ENCODE measurements at regions not wholly inside any gene's neighbourhood (a gene's known extent, or its start where the extent isn't known, plus 50 kb on each side); places are given as distances from the start of the nearest gene placed in this dataset.
A peak's percentile ranks its signal among the peaks of the same experiment; 100 is the strongest.
"Not testable (repeated sequence)": the region's sequence is repeated elsewhere in the genome, so short reads cannot be mapped to it uniquely, and the experiment has no call there.

DNA sequence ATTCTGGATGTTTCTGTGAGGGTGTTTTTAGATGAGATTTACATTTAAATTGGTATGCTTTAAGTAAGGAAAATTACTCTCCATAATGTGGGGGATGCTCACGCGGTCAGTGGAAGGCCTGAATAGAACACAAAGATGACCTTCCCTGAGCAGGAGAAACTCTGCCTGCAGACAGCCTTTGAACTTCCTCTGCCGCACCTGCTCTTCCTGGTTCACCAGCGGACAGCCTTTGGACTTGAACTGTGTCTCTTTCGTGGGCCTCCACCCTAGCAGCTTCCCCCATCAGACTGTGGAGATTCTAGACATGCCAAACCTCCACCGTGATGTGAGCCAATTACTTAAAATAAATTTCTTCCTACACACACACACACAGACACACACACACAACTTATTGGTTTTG is 210.7 kb downstream of the EFCAB11 start:
- no peak for DNase-seq

- no peak for DNase-seq
Observed at GRCh38 chr14:89740241-89740640, 214.3 kb downstream of the EFCAB11 start.

DNA sequence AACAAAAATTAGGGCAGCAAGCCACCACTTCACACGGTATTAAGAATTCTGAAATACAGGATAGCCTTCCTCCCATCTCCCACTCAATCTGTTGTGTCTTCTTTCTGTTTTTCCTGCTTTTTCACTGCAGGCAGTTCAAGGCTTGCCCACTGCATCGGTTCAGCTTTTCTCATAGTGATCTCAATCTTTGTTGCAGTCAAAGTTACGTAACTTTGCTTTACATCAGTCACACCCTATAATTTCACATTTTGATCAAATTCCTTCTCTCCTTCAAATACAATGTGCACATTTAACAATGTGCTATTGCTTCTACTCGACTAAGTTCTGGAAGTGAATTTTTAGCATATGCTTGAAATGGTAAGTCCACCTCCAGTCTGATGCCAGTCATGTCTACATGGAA is 217.6 kb downstream of the EFCAB11 start:
- no peak for DNase-seq

DNA sequence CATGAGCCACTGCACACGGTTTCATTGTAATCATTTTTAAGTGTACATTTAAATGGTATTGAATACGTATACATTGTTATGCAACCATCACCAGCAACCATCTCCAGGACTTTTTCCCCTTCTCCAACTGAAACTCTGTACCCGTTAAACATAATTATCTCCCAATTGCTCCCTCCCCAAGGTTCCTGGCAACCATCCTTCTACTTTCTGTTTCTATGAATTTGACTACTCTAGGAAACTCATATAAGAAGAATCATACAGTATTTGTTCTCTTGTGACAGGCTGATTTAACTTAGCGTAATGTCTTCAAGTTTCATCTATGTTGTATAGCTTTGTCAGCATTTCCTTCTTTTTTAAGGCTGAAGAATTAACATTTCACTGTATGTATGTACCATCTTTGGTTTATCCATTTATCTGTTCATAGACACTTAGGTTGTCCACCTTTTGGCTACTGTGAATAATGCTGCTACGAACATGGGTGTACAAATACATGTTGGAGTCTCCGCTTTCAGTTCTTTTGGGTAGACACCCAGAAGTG is 223.1 kb downstream of the EFCAB11 start:
- no peak for DNase-seq

DNA sequence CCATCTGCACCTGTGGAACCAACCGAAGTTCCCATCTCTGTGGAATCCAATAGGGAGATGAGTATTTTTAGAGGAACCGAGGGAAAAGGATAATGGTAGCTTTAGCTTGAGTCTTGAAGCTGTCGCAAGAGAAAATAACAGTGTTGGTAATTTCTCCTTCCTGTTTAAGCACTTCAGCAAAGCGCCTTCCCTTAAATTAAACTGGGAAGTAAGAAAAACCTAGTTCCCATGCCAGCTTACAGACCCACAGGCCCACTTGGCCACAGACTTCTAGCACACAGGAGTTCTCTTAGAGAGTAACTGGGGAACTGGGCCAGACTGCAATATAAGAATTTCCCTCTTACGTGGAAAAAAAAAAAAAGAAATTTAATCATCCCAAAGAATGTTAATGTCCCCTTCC is 223.8 kb downstream of the EFCAB11 start:
- DNase-seq: no peak

- DNase-seq: no peak
Observed at GRCh38 chr14:89728964-89729363, 225.6 kb downstream of the EFCAB11 start.

GRCh38 chr14:89726226-89726625 is 228.3 kb downstream of the EFCAB11 start:
- not testable (repeated sequence) for DNase-seq

GRCh38 chr14:89724628-89724960 is 229.9 kb downstream of the EFCAB11 start:
- no peak for DNase-seq

GRCh38 chr14:89723930-89724627 is 230.5 kb downstream of the EFCAB11 start:
- DNase-seq: no peak

DNA sequence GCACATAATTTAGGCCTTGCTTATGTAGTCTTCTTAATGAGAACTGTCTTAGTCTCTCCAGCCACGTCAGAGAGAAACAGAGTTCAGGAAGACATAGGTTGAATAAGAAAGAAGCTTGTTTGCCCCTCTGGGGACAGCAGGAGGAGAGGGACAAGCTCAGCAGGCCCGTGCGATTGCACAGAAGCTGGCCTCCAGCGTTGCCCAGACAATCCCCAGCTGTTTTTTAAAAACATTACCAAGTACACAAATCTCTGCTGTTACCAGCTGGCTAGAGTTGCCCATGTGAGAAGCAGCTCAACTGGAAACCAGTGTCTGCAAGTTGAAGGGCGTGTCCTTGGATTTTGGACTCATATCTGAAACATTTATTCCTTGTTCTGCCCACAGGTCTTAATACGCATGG is 232.6 kb downstream of the EFCAB11 start:
- no peak for DNase-seq

DNA sequence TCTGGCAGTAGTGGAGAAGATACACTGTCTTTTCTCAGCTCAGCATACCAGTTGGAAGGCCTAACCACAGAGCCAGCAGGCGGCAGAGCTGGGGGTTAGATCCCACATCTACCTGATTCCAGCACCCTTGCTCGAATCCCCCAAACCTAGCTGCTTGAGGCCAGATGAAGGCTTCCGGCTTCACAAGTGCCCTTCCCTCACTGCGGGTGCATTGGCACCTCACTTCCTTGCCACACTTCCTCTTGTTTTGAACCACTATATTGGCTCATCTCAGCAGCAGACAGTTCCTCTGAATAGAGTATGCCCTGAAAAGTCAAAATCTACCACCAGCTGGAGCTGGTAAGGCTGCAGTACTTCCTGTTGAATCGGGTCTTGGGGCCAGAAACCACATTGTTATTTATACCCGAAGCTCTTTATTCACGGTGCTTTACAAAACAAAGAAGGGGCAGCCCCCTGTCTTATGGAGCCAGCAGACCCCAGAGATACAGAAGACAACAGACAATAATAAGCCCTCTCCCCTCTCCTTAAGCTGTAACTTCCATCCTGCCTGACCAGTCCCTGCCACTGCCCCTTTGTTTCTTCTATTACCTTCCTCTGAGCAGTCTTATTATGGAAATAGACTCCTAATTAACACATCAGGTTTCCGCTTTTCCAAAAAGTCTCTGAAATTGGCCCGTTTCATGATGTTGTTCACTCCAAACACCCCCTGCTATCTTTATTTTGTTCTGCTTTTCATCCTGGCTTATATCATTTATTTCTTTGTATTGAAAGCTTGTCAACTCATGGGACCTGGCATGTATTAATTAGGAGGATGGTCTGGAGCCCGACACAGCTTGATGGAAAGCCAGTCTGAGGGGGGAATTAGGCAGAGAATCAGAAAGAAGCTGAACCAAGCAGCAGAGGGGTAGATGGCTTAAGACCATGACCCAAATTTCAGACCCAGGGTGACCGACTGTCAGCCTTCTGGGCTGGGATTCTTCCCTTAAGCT is 233.5 kb downstream of the EFCAB11 start:
- peak; percentile 84 for DNase-seq

DNA sequence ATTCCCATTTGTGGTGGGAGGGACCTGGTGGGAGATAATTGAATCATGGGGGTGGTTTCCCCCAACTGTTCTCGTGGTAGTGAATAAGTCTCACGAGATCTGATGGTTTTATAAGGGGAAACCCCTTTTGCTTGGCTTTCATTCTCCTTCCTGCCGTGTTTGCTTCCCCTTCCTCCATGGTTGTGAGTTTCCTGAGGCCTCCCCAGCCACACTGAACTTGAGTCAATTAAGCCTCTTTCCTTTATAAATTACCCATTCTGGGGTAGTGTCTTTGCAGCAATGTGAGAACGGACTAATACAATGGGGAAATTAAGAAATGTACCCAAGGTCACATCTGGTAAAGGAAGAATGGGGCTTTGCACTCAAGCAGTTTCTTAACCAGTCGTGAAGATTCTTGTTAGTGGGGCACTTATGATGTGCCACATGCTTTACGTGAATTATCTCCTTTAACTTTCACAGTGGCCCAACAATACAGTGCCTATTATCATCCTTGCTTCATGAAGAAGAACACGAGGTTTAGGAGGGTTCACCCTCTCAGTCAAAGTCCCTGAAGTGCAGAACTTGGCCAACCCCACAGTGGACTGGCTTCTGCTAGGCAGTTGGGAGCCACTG is 234.3 kb downstream of the EFCAB11 start:
- no peak for DNase-seq

- DNase-seq: no peak
Observed at GRCh38 chr14:89719366-89720075, 235.0 kb downstream of the EFCAB11 start.

- no peak for DNase-seq
Observed at GRCh38 chr14:89708982-89709625, 245.4 kb downstream of the EFCAB11 start.

DNA sequence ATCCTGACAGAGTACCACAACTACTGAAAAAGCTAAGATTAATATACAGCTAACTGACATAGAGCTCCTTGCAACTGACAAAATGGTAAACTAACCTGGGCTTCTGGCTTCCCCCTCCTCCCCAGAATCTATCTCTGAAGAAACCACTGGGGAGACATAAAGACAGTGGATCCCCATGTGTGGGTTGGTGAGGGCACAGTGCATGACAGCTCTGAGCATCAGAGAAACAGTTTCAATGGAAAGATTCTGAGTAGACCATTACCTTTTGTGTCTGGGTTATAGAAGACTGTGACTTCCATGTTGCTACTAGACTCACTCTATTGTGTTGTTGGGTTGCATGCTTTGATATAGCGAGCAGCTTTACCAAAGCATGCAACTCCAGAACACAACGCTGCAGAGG is 247.4 kb downstream of the EFCAB11 start:
- no peak for DNase-seq

DNA sequence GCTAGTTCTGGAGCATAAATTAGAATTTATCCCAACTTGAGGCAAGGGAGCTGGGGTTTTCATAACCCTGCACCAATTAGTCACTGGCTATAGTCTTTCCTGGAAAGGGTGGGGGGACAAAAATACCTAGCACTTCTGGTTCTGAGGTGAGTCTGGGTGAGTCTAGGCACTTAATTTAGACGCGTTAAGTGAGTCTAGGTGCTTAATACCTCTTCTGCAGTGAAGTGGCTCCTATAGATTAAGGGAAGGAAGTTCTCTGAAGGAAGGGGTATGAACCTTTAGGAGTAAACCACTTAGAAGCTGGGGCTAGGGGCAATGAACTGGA is 251.7 kb downstream of the EFCAB11 start:
- DNase-seq: no peak

GRCh38 chr14:89702073-89702875 is 252.3 kb downstream of the EFCAB11 start:
- no peak for DNase-seq

DNA sequence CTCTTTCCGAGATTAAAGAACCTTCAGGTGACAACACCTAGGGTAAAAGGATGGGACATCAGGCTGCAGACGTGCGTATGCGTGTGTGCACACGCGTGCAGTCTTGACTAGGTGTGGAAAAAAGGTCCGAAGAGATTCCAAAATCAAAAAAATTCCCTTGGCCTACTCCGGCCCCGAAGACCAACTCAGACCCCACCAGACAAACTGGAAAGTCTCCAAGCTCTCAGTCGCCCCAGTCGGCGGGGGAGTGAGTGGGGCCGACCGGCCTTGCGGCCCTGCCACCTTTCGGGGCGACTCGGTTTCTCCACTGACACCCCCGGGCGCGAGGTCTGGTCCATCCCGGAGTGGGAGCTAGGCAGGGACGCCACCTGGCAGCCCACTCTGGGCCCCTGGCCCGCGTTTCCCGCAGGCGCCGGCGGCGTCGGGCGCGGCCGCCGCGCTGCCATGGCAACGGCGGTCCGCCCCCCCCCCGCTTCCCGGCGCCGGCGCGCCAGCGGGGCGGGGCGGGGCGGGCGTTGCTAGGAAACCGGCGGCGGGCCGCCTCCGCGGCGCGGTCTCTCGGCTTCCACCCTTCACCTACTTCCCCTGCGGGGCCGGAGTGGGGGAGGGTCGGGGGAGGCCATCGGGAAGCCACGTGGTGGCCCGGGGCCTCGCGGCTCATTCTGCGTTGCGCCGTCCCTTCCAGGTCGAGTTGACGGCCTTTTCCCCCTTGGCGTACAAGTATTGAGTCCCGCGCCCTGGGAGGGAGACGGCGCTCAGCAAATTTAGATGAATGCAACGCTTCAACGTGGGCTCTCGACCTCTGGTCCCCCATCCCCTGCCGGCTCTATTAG is 253.1 kb downstream of the EFCAB11 start:
- peak; percentile 94 for DNase-seq

DNA sequence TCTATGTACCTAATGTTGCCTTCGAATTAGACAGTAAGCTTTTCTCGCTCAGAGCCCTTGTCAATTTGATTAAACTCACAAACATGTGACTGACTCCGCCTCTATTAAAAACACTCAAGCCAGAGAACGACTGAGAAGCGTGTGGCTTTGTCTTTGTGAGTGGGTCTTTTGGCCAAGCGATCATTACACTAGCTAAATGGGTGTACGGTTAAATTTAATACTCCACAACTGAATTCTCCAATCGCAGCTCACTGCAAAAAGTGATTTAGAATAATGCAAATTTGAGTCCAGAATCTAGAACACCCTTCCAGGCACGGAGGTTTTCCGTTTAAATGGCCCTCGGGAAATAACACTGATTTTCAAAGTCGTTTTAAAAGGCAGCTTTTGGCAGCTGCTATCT is 253.7 kb downstream of the EFCAB11 start:
- no peak for DNase-seq

GRCh38 chr14:89699071-89699470 is 255.5 kb downstream of the EFCAB11 start:
- DNase-seq: no peak
